SH-SY5Y (cell line): ENCODE measurements at regions not wholly inside any gene's neighbourhood (a gene's known extent, or its start where the extent isn't known, plus 50 kb on each side); places are given as distances from the start of the nearest gene placed in this dataset.

Experiments
- GATA2 ChIP-seq: IDR thresholded peaks from 2 replicates; pipeline ENCODE4 v1.6.1; 2011; ENCODE audit warnings: mild to moderate bottlenecking, low read depth, low read length
- GATA3 ChIP-seq: IDR thresholded peaks from 2 replicates; pipeline ENCODE4 v1.6.1; 2011; ENCODE audit warnings: low read depth, mild to moderate bottlenecking, low read length, moderate library complexity

DNA sequence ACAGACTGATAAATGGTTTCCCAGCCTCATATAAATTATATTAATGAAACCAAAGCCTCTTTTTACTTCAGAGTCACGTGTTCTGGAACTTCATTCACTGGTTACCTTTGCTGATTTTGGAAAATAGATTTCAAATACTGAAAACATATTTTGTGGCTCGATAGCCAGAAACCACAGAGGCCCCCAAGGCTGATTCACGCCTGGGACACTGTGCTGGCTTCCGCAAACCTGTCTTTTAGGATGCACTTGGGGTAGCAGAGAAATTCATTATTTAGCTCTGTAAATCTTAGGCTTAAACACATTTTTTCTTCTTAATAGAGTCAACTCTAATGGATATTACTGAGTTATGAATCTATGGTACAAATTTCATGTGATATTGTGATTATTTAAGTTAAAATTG, 90.7 kb upstream of the TMEM18 start:
- TF ChIP-seq GATA2 (no peak), GATA3 (no peak)
